Fibroblast of pulmonary artery (primary cell): ENCODE measurements at regions not wholly inside any gene's neighbourhood (a gene's known extent, or its start where the extent isn't known, plus 50 kb on each side); places are given as distances from the start of the nearest gene placed in this dataset.

ENCODE experiments used
- DNase-seq: peaks from one replicate; pipeline ENCODE4 v3.0.0-alpha.2; 2010; ENCODE audit warnings: low read depth
- H3K4me3 ChIP-seq: replicated peaks from 2 replicates; pipeline ENCODE4 v1.5.1; 2011; ENCODE audit warnings: low read depth, mild to moderate bottlenecking, control low read depth, low read length, moderate library complexity
- TF ChIP-seq, protein P1 (sequence below): IDR thresholded peaks from 2 replicates; pipeline ENCODE4 v1.5.1; 2011; ENCODE audit warnings: mild to moderate bottlenecking, control low read depth, low read length, inconsistent platforms; ENCODE audit errors: missing control alignments

DNA sequence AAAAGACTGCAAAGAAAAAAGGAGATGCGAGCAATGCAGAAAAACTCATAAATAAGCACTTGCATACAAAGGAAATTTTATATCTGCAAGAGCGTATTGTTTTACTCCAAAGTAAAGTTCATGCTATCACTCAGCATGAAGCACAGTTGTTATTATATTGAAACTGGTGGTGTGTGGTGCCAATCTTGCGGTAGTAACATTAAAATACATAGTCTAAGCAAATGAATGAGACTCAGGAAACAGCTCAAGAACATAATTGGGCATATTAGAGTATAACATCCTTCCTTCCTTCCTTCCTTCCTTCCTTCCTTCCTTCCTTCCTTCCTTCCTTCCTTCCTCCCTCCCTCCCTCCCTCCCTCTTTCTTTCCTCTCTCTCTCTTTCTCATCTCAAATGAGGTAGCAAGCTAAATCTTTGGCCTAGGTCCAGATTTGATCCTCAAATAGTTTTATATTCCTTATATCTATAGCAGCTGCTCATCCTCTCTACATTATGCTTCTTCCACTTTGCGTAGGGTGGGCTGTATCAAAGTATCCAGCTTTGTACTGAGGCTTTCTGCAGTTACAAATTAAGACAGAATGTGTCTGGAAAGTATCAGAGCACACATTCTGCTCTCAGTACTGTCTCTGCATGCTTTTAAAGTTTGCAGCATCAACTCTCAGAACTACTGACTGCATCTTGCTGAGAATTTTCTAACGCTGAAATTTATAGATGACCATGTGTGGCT is 718.3 kb downstream of the RERGL start:
- TF ChIP-seq, protein P1, sequence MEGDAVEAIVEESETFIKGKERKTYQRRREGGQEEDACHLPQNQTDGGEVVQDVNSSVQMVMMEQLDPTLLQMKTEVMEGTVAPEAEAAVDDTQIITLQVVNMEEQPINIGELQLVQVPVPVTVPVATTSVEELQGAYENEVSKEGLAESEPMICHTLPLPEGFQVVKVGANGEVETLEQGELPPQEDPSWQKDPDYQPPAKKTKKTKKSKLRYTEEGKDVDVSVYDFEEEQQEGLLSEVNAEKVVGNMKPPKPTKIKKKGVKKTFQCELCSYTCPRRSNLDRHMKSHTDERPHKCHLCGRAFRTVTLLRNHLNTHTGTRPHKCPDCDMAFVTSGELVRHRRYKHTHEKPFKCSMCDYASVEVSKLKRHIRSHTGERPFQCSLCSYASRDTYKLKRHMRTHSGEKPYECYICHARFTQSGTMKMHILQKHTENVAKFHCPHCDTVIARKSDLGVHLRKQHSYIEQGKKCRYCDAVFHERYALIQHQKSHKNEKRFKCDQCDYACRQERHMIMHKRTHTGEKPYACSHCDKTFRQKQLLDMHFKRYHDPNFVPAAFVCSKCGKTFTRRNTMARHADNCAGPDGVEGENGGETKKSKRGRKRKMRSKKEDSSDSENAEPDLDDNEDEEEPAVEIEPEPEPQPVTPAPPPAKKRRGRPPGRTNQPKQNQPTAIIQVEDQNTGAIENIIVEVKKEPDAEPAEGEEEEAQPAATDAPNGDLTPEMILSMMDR, result no peak
- no peak overlapping the region for H3K4me3 ChIP-seq
- DNase-seq, result no peak

DNA sequence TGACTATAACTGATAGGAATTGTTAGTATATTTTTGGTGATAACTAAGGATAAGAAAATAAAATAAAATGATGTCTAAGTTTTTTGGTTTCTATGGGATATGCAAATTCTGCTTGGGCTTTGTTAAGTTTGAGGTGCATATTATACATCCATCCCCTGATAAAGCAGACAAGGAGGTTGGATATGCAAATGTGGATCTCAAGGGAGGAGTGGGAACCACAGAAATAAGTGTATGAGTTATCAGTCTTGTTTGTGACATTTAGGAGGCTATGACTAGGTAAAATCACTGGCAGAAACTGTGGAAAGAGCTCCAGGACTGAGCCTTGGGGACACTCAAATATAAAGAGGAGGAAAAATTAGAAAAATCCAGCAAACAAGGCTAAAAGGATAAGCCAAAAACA is 719.4 kb downstream of the RERGL start:
- no peak for DNase-seq
- TF ChIP-seq, protein P1, result no peak
- no peak overlapping the region for H3K4me3 ChIP-seq

DNA sequence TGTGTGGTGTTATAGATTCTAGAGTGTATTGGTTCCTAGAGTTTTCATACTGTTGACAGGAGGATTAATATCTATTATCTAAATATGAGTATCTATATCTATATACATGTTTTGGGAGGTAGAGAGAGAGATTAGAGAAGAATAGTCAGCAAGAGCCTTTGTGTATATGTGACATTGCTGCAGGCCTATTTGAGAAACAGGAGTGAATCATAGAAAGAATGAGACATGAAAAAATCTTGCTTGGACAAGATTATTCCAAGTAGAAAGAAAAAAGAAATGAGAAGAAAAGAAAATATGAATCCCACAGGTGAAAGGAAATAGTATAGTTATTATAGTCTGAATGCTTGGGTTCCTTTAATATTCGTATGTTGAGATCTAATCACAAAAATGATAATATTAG is 720.4 kb downstream of the RERGL start:
- no peak overlapping the region for H3K4me3 ChIP-seq
- TF ChIP-seq, protein P1, result no peak
- DNase-seq, result no peak

DNA sequence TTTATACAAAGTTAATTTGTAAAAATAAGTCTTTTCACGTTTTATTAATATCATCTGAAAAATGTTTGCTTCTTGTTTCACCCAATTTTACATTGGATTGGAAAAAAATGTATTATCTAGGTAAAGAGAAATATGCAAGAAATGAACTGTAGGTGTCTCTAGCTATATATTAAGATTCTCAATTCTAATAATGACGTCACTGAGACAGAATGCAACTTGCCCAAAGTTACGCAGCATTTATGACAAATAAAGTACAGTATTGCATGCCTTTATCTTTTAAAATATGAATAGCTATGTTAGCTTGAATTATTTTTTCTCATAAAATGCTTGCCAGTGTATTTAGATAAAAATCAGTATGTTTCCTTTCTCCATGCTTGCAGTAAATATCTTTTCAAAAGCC is 728.8 kb downstream of the RERGL start:
- TF ChIP-seq, protein P1, result no peak
- DNase-seq, result no peak
- no peak overlapping the region for H3K4me3 ChIP-seq

DNA sequence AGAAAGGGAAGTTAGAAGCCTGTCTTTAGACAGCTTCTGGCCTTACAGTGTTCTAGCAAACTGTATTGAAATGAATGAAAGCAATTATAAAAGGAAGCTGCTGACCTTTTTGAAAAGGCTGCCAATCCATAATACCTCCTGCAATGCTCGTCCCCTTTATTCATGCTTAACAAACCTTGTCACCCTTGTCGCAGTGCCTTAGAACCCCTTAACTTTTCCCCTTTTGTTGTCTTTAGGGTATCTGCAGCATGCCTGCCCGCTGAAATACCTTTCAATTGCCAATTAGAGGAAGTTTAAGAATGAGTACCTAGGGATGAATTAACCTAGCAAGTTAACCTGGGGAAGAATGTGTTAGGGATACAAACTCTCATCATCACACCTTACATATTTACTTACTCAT is 731.2 kb downstream of the RERGL start:
- DNase-seq, result no peak
- TF ChIP-seq, protein P1, result no peak
- H3K4me3 ChIP-seq, result no peak overlapping the region

DNA sequence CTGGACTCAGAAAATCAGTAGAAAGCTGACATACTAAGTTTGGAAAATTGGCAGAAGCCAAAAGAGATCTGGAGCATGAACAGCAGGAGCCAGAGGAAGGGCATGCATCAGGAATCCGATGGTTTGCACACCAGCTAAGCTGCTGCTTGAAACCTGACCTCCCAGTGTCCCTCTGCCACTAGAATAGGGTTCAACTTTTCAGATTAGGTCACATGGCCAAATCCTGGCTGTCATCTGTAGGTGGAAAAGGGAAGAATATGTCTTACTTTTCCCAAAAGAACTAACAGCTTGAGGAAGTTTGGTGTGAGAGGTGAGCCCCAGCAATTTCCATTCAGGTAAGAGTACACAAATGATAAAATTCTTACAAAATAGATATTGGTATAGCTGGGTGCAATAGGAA is 732.6 kb downstream of the RERGL start:
- no peak overlapping the region for H3K4me3 ChIP-seq
- TF ChIP-seq, protein P1, result no peak
- DNase-seq, result no peak

DNA sequence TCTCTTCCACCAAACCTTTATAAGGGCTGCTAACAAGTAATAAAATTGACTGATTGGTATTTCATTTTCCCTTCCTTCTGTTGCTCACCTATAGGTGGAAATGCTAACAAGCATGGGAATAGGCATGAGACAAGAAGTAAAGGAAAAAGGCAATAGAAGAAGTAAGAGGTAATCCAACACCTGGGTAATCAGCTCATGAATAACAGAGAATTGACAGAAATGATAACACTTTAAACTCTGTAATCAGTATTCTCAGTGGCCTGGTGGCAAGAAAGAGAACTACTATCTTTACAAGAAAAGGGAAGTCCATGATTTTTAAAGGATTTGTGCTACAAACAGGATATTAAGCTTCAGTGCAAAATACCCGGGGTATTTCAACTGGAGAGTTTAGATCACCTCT is 737.8 kb downstream of the RERGL start:
- no peak overlapping the region for H3K4me3 ChIP-seq
- TF ChIP-seq, protein P1, result no peak
- no peak for DNase-seq
